ENCODE measurements at regions not wholly inside any gene's neighbourhood (a gene's known extent, or its start where the extent isn't known, plus 50 kb on each side); places are given as distances from the start of the nearest gene placed in this dataset.

GRCh38 chr14:98867146-98867545 is 404.9 kb downstream of the BCL11B start:
- H3K36me3 Mint-ChIP-seq (ENCODE audit: low read depth): no peaks in the 10 kb centered on the region
- H3K27me3 Mint-ChIP-seq (ENCODE audit: insufficient read depth): no peaks in the 10 kb centered on the region
- no peak overlapping the region for H3K4me3 Mint-ChIP-seq

GRCh38 chr14:98867726-98868125 is 404.3 kb downstream of the BCL11B start:
- H3K27me3 Mint-ChIP-seq (ENCODE audit: insufficient read depth): no peaks in the 10 kb centered on the region
- no peak for TF ChIP-seq CTCF (IDR thresholded peaks at IDR 0.05)
- H3K27ac Mint-ChIP-seq: no peak overlapping the region
- no peak for DNase-seq
- no peaks in the 10 kb centered on the region for H3K4me1 Mint-ChIP-seq (ENCODE audit: low read depth)
- no peaks in the 10 kb centered on the region for H3K36me3 Mint-ChIP-seq (ENCODE audit: low read depth)
- no peak overlapping the region for H3K4me3 Mint-ChIP-seq
- H3K9me3 Mint-ChIP-seq: peaks cover 42% of the 10 kb centered on the region

More at GRCh38 chr14:98867146-98867545, 404.9 kb downstream of the BCL11B start:
- no peak overlapping the region for H3K27ac Mint-ChIP-seq
- H3K9me3 Mint-ChIP-seq: peaks cover 41% of the 10 kb centered on the region
- DNase-seq: no peak
- H3K4me1 Mint-ChIP-seq (ENCODE audit: low read depth): no peaks in the 10 kb centered on the region
- no peak for TF ChIP-seq CTCF (IDR thresholded peaks at IDR 0.05)

- DNase-seq: no peak
- H3K27ac Mint-ChIP-seq: no peak overlapping the region
- H3K9me3 Mint-ChIP-seq: peaks cover 49% of the 10 kb centered on the region
- H3K4me1 Mint-ChIP-seq (ENCODE audit: low read depth): no peaks in the 10 kb centered on the region
- no peak overlapping the region for H3K4me3 Mint-ChIP-seq
- TF ChIP-seq CTCF (IDR thresholded peaks at IDR 0.05): no peak
- no peaks in the 10 kb centered on the region for H3K27me3 Mint-ChIP-seq (ENCODE audit: insufficient read depth)
- H3K36me3 Mint-ChIP-seq (ENCODE audit: low read depth): no peaks in the 10 kb centered on the region; the same call in 1 of the 2 replicates
Observed at GRCh38 chr14:98868866-98869265, 403.1 kb downstream of the BCL11B start.

- Mint-ChIP-seq H3K36me3 (ENCODE audit: low read depth) (no peaks in the 10 kb centered on the region; the same call in 1 of the 2 replicates), H3K4me1 (ENCODE audit: low read depth) (no peaks in the 10 kb centered on the region), H3K4me3 (no peak overlapping the region), H3K9me3 (peaks cover 60% of the 10 kb centered on the region), H3K27ac (no peak overlapping the region), H3K27me3 (ENCODE audit: insufficient read depth) (no peaks in the 10 kb centered on the region)
- DNase-seq: no peak
- no peak for TF ChIP-seq CTCF (IDR thresholded peaks at IDR 0.05)
Observed at GRCh38 chr14:98871796-98872195, 400.2 kb downstream of the BCL11B start.

- no peak for TF ChIP-seq CTCF (IDR thresholded peaks at IDR 0.05)
- no peak for DNase-seq
- Mint-ChIP-seq H3K4me1 (ENCODE audit: low read depth) (no peaks in the 10 kb centered on the region), H3K27me3 (ENCODE audit: insufficient read depth) (no peaks in the 10 kb centered on the region), H3K4me3 (no peak overlapping the region), H3K36me3 (ENCODE audit: low read depth) (no peaks in the 10 kb centered on the region; the same call in 1 of the 2 replicates), H3K27ac (no peak overlapping the region), H3K9me3 (peaks cover 62% of the 10 kb centered on the region)
Observed at GRCh38 chr14:98877065-98877464, 394.9 kb downstream of the BCL11B start.

GRCh38 chr14:98878282-98878681 is 393.7 kb downstream of the BCL11B start:
- Mint-ChIP-seq H3K9me3 (peaks cover 53% of the 10 kb centered on the region), H3K4me3 (no peak overlapping the region)

More at GRCh38 chr14:98878282-98878681, 393.7 kb downstream of the BCL11B start:
- Mint-ChIP-seq H3K27me3 (ENCODE audit: insufficient read depth) (no peaks in the 10 kb centered on the region), H3K27ac (no peak overlapping the region), H3K36me3 (ENCODE audit: low read depth) (no peaks in the 10 kb centered on the region), H3K4me1 (ENCODE audit: low read depth) (no peaks in the 10 kb centered on the region)
- DNase-seq: no peak
- no peak for TF ChIP-seq CTCF (IDR thresholded peaks at IDR 0.05)
